Activated CD4-positive, alpha-beta T cell treated with anti-CD3 and anti-CD28 coated beads, Interleukin-2, amount 50 U/mL, for 16 hours (primary cell): ENCODE measurements at regions not wholly inside any gene's neighbourhood (a gene's known extent, or its start where the extent isn't known, plus 50 kb on each side); places are given as distances from the start of the nearest gene placed in this dataset.

Source experiments
- DNase-seq: peaks from one replicate; pipeline ENCODE4 v3.0.0-alpha.2; 2020

GRCh38 chr12:94745562-94745961 lies 95.2 kb upstream of the TMCC3 start:
- no peak for DNase-seq

GRCh38 chr12:94743174-94743573 lies 92.8 kb upstream of the TMCC3 start:
- DNase-seq = no peak

GRCh38 chr12:94740601-94741362 lies 90.4 kb upstream of the TMCC3 start:
- DNase-seq = no peak

DNA sequence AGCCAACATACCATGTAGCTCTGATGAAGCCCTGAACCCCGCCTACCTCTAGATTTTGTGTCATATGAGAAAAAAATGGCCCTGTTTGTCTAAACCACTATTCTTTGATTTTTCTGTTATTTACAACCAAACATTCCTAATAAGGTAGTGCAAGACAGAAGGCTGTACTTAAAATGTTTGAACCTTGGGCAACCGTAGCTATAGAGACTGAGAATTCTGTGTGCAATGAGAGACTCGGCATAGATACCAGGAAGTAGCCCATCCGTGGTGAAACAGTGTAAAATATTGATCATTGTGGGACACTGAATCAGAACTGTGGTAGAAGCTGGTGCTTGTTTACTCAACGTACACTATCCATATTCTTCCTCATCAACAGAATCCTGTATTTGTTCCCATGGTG lies 86.5 kb upstream of the TMCC3 start:
- no peak for DNase-seq

DNA sequence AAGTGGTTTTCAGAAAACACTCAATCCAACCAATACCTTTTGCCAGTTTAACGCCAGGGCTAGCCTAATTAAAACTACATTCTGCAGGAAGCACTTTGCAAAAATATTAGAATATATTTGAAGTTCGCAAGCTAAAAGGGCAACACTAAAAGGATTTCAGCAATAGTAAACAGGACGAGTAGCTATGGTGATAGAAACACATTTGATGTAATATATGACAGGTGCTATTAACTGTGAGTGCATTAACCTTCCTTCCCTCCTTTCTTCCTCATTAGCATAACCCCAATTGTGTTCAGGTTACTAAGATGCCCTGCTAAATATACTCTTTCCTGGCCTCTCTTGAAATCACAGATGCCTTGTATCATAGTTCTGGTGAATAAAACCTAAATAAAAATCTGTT lies 85.6 kb upstream of the TMCC3 start:
- DNase-seq = no peak

- no peak for DNase-seq
These were observed 83.4 kb upstream of the TMCC3 start for GRCh38 chr12:94733727-94734126.

DNA sequence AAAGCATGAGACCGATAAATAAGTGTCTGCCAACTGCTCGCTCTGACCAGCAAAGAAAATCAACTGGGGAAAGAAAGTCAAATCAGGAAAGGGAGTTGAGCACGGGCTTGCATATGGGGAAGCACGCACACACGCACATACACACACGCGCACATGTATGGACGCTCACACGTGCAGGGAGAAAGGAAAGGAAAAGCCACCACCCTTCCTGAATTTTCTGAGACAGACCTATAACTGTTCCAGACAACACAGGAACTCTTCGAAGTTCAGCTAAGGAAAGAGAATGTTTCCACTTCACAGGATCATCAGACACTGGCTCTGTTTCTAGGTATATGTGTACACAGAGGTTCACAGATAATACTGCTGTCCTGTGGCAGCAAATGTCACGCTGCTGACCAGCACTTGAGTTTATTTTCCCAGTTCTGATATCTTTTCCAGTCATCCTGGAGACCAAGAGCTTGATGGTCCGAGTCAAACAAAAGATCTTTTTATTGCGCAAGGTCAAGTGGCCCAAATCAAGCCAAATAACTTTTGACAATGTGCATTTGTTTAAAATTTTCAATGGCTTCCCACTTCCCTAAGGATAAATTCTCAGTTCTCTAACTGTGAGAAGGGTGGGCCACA lies 82.1 kb upstream of the TMCC3 start:
- no peak for DNase-seq

GRCh38 chr12:94731733-94732360 lies 81.5 kb upstream of the TMCC3 start:
- DNase-seq = no peak

GRCh38 chr12:94730847-94731246 lies 80.5 kb upstream of the TMCC3 start:
- no peak for DNase-seq

DNA sequence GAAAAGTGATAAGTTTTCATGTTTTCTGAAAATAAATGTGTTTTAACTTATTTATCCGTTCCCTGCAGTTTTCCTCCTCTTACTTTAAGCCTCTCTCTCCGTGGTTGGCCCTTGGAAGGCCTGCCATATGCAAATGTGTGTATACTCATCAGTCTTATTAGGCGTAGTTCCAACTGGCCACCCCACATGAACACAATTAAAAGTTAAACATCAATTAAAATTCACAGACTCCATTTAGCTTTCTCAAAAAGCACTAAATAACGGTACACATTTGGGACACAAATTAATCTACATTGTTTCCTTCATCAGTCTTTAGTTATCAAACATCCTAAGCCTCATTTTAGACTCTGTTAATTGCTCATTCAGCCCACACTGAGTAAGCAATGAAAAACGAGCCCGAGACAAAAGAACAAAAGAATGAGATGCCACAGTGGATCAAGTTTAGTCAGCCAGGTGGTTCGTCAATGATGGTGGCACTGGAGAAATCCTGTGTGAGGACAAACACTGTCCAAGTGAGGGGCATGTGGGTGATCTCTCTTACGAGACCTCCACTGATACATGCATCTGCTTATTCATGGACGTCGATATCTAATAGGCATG lies 76.0 kb upstream of the TMCC3 start:
- no peak for DNase-seq

GRCh38 chr12:94725375-94726168 lies 75.2 kb upstream of the TMCC3 start:
- DNase-seq = no peak

GRCh38 chr12:94722664-94723063 lies 72.3 kb upstream of the TMCC3 start:
- DNase-seq = no peak

DNA sequence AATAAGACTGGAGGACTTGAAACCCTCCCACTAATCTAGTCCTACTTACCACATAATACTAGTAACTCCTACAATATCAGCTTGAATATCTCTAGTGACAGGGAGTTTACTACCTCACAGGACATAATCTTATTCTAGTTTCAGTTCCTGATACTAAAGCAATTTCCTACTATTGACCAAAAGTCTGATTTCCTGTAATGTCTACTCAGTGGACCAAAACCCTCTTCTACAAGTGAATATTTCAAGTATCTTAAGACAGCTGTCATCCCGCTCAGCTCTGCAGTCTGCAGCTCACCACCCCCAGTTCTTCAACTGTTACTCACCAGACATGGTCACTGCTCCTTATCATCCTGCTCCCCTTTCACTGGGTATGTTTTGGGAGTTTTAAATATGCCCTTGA lies 70.8 kb upstream of the TMCC3 start:
- DNase-seq = no peak

DNA sequence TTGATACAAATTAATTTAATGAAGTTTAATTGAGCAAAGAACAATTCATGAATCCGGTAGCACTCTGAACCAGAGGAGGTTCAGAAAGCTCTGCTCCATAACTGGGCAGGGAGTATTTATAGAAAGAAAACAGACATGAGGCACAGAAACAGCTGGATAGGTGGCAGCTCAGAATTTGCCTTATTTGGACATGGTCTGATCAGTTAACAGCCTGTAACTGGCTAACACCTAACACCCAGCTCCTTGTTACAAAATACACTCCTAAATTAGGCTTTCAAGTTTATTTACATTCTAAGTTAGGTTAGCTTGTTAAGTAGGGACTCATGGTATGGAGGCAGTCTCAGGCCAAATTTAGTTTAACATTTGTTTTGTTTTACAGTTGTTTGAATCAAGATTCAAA lies 67.8 kb upstream of the TMCC3 start:
- no peak for DNase-seq

- no peak for DNase-seq
These were observed 67.3 kb upstream of the TMCC3 start for GRCh38 chr12:94717656-94718055.

DNA sequence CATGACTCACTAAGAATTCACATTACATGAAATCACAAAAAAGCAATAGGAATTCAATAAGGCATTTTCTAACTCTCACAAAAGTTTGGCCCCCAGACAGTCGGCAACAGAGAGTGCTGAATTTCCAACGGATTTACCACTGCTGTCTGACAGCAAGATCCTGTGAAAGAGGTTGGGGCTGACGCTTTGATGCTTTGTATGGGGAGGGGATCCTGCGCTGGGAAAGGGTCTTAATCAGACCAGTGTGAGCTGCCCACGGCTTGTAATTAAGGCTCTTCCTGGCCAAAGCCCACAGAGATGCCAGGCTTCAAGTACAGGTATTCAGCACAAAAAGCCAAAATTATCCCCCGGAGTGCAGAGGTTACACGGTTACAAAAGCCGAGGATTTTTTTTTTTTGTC lies 66.8 kb upstream of the TMCC3 start:
- no peak for DNase-seq

DNA sequence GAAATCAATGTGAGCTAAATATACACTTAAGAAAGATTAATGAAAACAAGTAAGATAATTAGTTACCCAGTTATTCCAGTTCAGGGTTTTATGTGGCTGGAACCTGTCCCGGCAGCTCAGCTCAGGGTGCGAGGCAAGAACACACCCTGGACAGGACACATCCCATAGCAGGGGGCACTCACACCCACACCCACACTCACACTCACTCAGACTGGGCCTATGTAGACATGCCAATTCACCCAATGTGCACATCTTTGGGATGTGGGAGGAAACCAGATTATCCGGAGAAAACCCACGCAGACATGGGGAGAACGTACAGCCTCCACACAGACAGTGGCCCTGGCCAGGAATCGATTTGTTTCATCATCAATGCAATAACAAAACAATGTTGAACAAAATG lies 66.0 kb upstream of the TMCC3 start:
- DNase-seq = no peak

DNA sequence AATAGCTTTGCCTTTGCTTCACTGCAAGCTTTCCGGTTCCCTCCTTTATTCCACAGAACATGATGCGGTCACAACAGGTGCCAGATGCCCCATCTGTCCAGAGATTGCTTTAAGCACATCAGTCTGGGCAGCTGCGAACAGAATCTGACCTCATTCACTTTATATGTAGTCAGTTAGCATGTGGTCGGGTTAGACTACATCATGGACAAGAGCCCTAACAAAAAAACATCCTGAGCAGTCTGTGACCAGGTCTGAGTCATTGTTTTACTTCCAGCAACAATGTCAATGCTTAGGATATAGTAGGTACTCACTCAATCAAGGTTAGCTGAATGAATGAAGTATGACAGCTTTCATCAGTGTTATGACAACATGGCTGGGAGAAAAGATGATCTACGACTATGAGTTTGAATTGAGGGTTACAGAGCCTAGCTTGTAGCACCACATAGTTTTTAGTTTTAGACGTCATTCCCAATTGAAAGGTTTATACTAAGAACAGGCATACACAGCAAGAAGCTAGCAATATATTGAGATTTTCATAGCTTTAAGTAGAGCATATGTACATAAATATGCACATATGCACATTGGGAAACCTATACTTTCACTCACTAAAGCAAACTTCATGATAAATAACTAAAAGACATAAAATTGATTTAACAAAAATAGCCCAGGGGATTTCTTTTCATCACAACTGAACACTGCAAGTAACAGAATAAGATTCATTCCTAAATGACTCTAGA lies 64.2 kb upstream of the TMCC3 start:
- DNase-seq = no peak

- no peak for DNase-seq
These were observed 62.6 kb upstream of the TMCC3 start for GRCh38 chr12:94712815-94713515.

DNA sequence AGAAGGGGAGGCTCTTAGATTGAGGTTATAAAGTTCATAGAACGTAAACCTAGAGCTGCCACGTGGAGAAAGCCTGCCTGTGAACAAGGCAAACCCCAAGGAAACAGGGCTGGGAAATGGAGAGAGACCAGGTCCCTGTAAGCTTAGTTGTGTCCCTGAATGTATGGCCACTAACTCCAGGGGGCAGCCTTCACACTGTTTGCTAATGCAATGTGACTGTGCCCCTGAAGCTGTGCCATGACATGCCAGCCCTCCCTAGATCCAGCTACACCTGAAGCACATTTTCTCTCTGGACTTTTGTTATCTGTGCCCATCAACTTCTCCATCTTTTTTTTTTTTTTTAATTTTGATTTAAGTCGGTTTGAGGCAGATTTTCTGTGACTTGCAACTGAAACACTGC lies 60.6 kb upstream of the TMCC3 start:
- DNase-seq = peak; percentile 13

DNA sequence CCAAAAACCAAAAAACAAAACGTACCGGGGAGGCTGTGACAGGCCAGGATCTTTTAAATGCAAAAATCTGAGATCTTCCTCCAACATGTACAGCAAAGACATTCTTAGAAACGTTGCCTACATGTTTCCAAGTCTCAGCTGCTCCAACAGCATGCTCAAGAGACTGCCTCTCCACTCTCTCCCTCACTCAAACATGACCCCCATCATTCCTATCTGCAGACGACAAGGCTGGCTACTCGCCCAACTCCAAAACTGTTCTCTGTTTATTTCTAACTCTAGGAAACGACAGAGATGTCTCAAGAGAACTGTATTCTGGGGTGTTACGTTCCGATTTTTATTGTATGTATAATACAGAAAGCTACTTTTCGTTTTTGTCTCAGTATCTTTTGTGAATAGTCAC lies 57.5 kb upstream of the TMCC3 start:
- DNase-seq = no peak

DNA sequence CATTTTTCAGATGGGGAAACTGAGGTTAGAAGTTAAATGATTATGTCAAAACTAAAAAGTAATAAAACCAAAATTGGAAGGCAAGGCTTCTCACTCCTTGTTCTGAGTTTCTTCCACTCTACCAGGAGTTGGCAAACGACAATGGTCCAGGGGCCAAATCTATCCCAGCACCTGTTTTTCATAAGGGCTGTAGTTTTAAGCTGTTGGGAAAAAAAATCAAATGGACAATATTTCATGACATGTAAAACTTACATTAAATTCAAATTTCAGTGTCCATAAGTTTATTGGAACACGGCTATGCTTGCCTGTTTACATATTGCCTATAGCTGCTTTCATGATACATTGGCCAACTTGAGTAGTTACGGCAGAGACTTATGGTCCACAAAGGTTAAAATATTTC lies 56.7 kb upstream of the TMCC3 start:
- DNase-seq = no peak
